ENCODE measurements at regions not wholly inside any gene's neighbourhood (a gene's known extent, or its start where the extent isn't known, plus 50 kb on each side); places are given as distances from the start of the nearest gene placed in this dataset.

GRCh38 chr21:32962268-32962667 is 63.5 kb upstream of the OLIG2 start:
- no peak overlapping the region for H2AFZ ChIP-seq (ENCODE audit: low read depth, low read length, poor library complexity, severe bottlenecking)
- no peak overlapping the region for H3K9ac ChIP-seq (ENCODE audit: low read length)
- H3K4me3 ChIP-seq (replicated peaks in 1 of 2; ENCODE audit: low read depth in 1 of 2, low read length in 2 of 2), result no peak overlapping the region
- no peaks in the 10 kb centered on the region for H3K36me3 ChIP-seq (ENCODE audit: control insufficient read depth in 1 of 2, insufficient read depth in 2 of 2, low read length in 2 of 2)
- peaks cover 79% of the 10 kb centered on the region for H3K27me3 ChIP-seq (ENCODE audit: insufficient read depth, low read length)
- H3K4me2 ChIP-seq (ENCODE audit: low read length), result no peak overlapping the region
- no peak overlapping the region for H3K27ac ChIP-seq (ENCODE audit: low read depth, low read length)
- BruUV-seq (replicated peaks), result no TSS peak
- no peaks in the 10 kb centered on the region for H4K20me1 ChIP-seq (ENCODE audit: insufficient read depth)
- intact Hi-C loops (cut with micrococcal nuclease), result no loop called here
- peaks cover 0 to 8% of the 10 kb centered on the region in 2 experiments; a peak in 1 of 4 replicates for H3K4me1 ChIP-seq (ENCODE audit: control insufficient read depth in 1 of 2, insufficient read depth in 2 of 2, low read length in 2 of 2)
- no peaks in the 10 kb centered on the region for H3K9me2 ChIP-seq (ENCODE audit: insufficient read depth)
- H3K9me3 ChIP-seq (ENCODE audit: control insufficient read depth in 1 of 2, insufficient read depth in 1 of 2, low read depth in 1 of 2, low read length in 2 of 2), result no peaks in the 10 kb centered on the region
- ChIA-PET POLR2A (no interaction called here), CTCF (interaction anchor here (1.2 to 2.6 kb wide), 2 partner anchors 13 to 22 kb away, joined by 3 to 8 read pairs; no protein-coding TSS in a partner anchor), RAD21 (ENCODE audit: low non-redundant PET in 1 of 2, low total read pairs in 2 of 2, uncharacterized antibody in 2 of 2, unreplicated experiment in 2 of 2) (no interaction called here)
- no peaks in the 10 kb centered on the region for H3K79me2 ChIP-seq (ENCODE audit: insufficient read depth, low read length)
- DNase-seq (ENCODE audit: low read depth, low spot score), result no peak
- TF ChIP-seq MAX (IDR thresholded peaks at IDR 0.05) (no peak), EZH2 (IDR thresholded peaks at IDR 0.05) (no peak), ZFX (IDR thresholded peaks at IDR 0.05) (no peak), EZH2phosphoT487 (IDR thresholded peaks at IDR 0.05; ENCODE audit: borderline replicate concordance) (no peak), JUND (IDR thresholded peaks at IDR 0.05) (no peak), RAD21 (IDR thresholded peaks at IDR 0.05; ENCODE audit: low read depth) (no peak), YY1 (IDR thresholded peaks at IDR 0.05; ENCODE audit: extremely low read depth, insufficient replicate concordance, low read depth, low read length) (no peak), ZBTB33 (IDR thresholded peaks at IDR 0.05; ENCODE audit: extremely low read depth, insufficient replicate concordance, low read length) (no peak)
- TF ChIP-seq, protein P1, sequence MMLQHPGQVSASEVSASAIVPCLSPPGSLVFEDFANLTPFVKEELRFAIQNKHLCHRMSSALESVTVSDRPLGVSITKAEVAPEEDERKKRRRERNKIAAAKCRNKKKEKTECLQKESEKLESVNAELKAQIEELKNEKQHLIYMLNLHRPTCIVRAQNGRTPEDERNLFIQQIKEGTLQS (IDR thresholded peaks at IDR 0.05), result no peak
- no peak for ATAC-seq

All from HCT116 (cell line).